ENCODE measurements at regions not wholly inside any gene's neighbourhood (a gene's known extent, or its start where the extent isn't known, plus 50 kb on each side); places are given as distances from the start of the nearest gene placed in this dataset.

DNA sequence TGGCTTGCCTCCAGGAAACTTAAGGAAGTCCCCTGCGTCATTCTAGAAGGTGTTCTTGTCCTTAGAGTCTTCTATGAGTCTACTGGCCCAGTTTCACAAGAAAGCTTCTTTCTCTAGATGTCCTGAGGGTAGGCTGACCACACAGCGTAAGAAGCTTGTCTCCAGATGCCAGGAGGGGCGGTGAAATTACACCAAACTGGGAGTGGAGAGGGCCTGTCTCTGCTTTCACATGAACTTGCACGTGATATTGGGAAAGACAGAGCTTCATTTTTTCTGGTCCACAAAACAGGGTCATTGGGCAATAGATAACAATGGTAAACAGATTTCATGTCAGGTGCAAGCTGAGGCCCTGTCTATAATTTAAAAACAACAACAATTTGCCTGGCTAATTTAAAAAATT is 85.7 kb upstream of the TBX3 start:
- intact Hi-C loops (cut with DNase I): no loop called here
- DNase-seq (ENCODE audit: low spot score): no peak

DNA sequence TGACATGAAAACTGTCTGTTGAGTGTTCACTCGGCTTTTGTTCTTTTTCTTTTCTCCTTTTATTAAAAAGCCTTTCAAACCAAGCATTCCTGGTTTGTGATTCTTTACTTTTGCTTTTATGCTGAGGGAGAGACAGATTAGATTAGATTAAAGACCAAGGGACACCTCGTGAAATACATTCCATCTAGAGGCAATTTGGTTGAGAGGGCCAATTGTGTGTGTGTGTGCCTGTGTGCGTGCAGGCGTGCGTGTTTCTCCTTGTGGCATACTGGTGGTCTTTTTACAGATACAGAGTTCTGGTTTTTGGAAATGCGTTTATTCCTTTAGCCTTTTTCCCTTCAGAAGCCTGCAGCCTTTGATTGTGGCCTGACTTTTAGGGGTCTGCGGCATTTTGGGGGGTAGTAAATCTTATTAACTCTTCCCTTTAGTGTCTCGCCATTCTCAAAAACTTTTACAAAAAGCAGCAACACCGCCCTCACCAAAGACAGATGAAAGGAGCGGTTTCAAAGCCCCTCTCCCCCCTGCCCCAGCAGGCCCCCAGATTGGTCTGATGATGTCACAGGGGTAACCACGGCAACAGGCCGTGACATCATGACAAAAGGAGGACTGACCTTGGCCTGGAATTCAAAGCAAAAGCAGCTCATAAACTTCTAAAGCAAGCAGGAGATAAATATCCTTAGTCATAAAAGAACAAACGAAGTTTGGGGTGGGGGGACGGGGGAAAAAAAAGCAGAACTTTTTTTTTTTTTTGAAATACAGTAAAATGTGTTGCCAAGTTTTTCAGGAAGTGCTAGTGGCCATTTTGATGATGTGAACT is 84.1 kb upstream of the TBX3 start:
- intact Hi-C loops (cut with DNase I): no loop called here
- no peak for DNase-seq (ENCODE audit: low spot score)

DNA sequence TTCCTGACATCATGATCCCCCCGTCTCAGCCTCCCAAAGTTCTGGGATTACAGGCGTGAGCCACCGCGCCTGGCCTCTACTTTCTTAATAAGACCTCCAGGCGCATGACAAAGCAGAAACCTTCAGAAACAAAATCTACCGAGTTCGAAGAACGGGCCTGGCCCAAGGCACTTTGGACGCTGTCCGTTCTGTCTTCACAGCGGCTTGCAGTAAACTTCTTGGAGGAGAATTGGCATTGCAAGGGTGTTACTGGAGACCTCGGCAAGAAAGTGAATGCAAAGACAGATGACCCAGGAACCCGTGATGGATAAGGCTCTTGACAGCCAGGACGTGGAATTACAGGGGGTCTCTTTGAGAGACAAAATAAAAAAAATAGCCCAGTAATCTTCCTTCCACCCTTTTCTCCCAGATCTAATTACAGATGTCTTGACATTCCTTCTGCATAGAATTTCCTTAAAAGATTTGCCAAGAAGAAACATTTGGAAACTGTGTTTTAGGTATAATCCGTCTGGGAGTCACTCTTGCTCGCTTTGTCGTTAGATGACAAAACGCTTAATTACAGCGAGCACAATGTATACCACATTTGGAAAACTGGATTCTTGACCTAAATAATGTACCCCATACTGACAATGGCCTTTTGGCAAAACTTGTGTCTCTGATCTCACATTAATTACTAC is 83.2 kb upstream of the TBX3 start:
- intact Hi-C loops (cut with DNase I): no loop called here
- DNase-seq (ENCODE audit: low spot score): no peak

DNA sequence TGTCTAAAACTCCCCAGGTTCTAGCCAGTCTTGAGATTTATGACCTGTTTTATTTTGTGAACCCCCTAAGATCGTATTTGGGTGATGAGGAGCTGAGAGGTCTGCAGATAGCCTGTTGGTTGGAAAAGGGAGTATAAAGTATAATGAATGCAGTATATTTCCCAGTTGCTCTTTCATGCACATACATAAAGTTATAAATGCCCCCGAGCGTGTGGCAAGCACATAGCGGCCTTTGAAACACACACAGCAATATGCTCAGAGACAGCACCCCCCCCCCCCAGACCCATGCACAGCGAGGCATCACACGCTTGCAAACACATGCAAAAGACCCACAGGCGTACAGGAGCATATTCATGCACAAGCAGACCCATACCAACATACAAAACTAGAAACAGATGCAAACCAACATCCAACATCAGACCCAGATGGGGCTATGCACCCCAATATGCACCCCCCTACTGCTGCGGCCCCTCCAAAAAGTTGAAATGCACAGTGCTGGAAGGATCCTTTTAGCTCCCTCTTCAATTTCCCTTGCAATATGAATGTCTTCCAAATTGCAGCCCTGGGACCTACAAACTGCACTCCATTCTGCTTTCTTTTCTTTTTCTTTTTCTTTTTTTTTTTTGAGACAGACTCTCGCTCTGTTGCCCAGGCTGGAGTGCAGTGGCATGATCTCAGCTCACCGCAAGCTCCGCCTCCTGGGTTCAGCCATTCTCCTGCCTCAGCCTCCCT is 82.2 kb upstream of the TBX3 start:
- intact Hi-C loops (cut with DNase I): no loop called here
- no peak for DNase-seq (ENCODE audit: low spot score)

DNA sequence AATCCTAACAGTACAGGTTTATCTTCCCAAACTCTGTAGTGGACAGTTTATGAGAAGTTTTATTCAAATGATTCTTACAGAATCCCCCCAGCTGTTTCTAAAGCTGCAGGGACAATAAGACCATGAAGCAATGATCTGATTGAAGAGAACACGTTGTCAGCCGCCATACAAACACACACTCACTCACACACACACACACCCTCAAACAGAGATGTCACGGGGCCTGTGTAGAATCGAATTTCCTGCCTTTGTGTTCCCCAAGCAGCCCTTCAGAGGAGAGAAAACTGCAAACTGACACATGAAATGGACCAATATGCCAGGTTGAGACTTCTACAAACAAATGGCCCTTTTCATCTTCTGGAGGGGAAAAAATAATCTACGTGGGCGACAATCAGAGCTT is 80.5 kb upstream of the TBX3 start:
- intact Hi-C loops (cut with DNase I): no loop called here
- DNase-seq (ENCODE audit: low spot score): no peak

DNA sequence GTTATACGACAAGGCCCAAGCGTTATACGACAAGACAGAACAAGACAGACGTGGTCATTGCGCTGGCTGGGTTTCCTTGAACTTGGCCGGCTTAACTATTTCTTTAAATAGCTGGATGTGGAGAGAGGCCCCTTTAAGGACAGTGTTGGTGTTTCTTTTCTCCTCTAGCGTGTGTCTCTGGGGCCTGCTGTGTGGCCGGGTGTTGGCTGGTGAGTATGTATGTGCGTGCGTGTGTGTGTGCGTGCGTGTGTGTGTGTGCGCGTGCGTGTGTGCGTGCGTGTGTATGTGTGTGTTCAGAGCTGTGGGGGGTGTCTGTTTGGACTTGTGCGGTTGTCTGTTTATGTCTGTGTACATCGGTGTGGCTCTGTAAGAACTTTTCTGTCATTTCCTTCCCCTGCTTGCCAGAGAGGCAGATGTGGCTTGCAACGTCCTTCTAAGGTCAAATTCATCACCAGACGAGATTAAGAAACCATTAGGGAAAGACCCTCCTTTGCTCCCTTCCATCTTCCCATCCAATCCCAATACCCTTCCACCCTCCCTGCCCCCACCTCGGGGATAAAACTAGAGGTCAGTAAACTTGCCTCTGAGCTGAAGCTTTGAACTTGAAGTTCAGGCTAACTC is 78.6 kb upstream of the TBX3 start:
- DNase-seq (ENCODE audit: low spot score): no peak
- intact Hi-C loops (cut with DNase I): no loop called here

DNA sequence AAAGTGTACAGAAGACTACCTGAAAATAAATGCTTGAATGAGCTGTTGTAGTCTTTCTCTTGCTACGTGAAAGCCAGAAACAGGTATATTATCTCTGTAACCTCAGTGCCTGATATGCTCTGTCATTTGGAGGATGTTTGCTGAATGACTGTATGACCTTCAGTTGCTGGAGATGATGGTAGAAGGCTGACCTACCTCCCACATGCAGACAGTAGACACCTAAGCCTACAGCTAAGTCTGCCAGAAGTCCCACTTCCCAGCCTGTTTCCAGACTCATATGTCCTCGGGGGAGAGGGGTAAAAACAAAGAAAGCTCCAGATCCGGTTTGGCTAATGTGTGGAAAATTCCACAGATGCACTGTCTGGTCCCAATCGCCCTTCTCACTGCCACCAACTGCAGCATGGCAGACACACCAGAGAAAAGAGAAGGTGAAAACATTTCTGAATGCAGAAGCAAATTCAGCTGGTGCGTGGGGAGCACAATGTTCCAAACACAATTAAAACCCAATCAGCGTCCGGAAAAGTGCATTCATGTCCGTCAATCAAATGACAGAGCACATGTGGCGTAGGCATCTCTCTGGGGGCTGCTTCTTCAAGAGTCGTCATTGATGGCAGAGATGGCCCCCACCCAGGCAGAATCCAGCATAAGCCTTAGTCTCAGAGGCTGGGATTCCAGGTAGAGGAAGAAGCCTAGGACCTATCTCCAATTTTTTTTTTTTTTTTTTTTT is 76.3 kb upstream of the TBX3 start:
- intact Hi-C loops (cut with DNase I): no loop called here
- no peak for DNase-seq (ENCODE audit: low spot score)

DNA sequence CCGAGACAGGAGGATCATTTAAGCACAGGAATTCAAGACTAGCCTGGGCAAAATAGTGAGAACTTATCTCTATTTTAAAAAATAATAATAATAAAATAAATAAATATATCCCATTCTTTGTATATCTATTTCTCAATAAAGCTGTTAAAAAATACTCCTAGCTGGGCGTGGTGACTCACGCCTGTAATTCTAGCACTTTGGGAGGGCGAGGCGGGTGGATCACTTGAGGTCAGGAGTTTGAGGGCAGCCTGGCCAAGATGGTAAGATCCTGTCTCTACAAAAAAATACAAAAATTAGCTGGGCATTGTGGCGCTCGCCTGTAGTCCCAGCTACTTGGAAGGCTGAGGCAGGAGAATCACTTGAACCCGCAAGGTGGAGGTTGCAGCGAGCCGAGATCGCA is 75.7 kb upstream of the TBX3 start:
- intact Hi-C loops (cut with DNase I): no loop called here

DNA sequence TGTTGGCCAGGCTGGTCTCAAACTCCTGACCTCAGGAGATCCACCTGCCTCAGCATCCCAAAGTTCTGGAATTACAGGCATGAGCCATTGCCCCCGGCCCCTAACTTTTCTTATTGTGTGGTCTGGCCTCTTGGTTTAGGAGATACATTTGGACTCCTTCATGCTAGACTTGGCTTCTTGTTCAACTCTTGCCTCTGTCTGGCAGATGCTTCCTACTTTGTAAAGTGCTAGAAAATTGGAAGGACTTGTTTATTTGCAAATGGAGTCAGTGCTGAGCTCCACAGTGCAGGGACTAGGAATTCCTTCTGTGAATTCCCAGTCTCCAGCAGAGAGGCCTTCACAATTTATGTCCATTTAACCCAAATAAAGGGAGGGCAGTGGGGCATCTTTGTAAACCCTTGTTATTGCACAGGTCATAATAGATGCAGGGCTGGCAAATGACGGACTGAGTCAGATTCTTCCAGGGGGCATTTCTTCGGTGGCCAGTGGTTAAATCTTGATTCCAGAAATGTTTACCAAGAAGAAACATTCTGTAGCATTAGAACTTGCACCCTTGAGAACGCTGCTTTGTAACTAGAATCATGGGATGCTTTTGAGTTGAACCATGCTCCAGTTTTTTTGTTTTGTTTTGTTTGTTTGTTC is 73.8 kb upstream of the TBX3 start:
- no peak for DNase-seq (ENCODE audit: low spot score)
- intact Hi-C loops (cut with DNase I): no loop called here

More for the DNA sequence above, 75.7 kb upstream of the TBX3 start:
- DNase-seq (ENCODE audit: low spot score): no peak

DNA sequence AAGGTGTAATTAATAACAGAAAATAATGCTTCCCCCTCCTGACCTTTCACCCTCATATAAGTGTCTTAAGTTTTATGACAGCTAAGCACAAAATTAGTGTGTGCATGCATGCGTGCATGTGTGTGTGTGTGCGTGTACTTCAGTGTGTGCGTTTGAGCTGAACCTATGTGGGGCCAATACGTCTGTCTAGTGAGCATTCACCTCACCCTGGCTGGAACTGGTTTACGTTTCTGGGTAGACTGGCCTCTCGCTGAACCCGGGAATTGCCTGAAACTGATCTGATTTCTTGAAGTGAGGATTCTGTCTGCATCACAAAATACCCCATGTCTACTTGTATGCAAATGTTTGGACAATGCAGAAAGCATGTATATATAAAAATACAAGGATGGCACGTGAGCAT is 68.2 kb upstream of the TBX3 start:
- intact Hi-C loops (cut with DNase I): no loop called here
- DNase-seq (ENCODE audit: low spot score): no peak

DNA sequence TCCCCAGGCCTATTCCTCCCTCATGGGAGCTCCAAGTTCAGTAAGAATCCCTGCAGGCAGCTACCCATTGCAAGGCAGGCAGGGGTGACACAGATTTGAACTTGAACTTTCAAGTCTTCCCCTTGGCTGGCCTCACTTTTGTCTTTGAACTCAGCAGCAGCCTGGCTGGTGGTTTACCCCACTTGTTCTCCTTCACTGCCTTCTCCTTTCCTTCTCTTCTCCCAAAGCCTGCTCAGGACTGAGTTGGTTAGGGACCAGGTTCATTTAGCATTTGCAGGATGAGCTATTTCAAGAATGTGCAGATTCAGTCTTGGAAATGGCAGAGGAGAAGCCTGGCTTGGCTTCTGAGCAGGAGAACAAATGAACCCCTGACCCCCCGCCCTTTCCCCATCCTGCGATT is 67.7 kb upstream of the TBX3 start:
- DNase-seq (ENCODE audit: low spot score): no peak
- intact Hi-C loops (cut with DNase I): no loop called here

DNA sequence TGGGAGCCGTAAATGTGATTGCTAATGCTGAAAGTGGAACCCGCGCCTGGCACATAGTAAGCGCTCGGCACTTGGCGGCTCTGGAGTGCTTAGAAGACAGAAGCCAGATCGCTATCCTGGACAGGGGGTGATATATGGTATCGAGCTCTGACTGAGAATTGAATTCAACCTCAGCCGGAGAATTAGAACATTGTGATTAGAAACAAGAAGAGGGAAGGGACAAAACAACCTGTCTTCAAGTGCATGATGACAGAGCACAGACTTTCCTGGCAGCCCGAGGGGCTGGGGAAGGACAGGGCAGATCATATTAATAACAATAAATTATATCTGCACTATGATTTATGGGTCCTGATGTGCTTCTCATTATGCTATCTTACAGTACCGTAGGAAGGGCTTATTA is 66.9 kb upstream of the TBX3 start:
- intact Hi-C loops (cut with DNase I): no loop called here
- no peak for DNase-seq (ENCODE audit: low spot score)

DNA sequence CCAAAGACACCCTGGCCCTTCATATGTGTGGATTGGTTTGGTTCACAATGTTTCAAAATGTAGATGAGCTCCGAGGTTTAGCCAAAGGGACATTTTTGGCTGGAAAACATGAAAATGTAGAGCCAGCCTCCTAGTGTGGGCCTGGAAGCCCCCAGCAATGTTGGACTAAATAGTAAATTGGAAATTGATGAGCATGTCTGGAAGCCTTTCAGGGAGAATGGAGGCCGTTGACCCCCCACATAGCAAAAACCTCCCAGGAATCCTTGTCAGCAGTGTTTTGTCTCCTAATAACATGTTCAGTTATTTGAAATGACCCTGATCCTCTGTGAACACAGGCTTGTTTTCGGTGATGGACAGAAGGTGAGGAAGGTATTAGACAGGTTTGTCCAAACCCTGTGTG is 65.1 kb upstream of the TBX3 start:
- no peak for DNase-seq (ENCODE audit: low spot score)
- intact Hi-C loops (cut with DNase I): no loop called here

DNA sequence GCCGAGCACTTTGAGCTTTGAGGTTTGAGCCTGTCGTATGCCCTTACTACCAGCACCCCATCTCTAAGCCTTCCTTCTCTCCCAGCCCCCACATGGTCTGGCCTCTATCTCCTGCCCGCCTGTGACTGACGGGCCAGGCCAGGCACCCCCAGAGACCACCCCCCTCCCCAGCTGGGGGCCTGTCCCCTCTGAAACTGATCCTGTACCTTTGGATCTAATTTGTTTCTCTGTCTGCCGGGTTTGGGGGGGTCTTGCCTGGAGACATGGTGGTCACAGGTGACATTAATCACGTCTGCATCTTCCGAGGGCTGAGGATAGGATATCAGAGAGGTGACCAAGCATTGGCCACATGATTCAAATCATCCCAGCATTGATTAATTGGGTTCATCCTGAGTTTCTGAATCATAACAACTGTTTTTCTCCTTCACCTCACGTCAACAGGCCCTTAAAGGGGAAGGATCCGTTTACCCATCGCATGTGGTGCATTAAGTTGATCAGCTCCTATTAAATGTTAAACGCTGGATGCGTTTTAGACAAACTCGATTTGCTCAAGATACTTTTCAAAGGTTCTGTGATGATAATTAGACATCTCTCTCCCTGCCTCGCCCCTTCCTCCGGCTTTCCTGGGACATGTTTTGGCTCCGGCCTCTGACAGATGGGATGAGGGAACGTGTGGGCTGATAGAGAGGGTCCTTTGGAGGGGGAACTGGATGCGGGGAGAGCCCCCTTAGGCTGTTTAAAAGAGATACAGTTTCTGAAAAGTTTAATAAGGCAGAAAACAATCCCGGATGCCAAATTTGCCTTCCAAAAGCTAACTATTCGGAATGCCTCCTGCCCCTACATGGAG is 63.3 kb upstream of the TBX3 start:
- DNase-seq (ENCODE audit: low spot score): no peak
- intact Hi-C loops (cut with DNase I): no loop called here

DNA sequence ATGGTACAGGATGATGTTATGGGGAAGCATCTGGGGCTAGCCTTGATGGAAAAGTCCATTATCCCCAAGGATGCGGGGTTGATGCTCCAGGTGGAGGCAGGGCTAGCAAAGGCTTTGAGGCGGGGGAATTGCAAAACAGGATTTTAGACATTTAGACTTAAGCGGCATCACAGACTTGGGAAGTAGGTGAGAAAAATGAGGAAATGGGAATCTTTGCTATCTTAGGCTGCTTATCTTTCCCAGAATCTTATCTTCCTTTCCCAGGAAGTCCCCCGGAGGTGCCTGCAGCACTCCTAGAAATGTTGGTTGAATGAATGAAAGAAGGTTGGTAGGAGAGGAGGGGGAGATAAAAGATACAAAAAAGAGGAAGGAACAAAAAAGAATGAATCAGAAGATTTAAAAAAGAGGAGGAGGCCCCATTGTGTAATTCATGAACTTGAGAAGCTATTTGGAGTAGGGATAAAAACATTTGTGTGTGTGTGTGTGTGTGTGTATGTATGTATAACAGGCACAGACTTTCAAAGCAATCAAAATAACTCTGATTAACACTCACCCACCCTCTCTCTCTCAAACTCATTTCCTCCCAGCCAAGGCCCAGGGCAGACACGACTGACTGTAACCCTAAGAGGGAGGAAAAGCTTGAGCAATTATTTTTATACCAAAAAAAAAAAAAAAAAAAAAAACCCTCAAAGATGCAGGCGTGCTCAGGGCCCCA is 62.5 kb upstream of the TBX3 start:
- DNase-seq (ENCODE audit: low spot score): no peak
- intact Hi-C loops (cut with DNase I): no loop called here

DNA sequence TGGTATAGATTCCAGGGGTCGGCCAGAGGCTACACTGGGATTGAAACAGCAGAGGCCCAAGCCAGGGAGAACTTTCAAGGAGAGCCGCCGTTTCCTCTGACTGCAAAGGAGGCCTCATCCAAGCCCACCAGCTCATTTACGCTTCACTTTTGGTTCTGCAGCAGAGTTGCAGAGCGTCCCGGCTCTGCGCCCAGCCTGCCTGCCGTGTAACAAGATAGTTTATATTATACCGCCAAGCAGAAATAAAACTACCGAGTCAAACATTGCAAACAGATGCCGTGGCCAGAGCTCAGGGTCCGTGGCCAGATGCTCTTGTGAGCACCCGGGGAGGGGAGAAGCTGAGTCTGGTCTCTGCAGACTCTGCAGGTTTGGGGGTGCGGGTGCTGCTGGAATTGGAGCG is 60.7 kb upstream of the TBX3 start:
- intact Hi-C loops (cut with DNase I): no loop called here
- DNase-seq (ENCODE audit: low spot score): no peak

DNA sequence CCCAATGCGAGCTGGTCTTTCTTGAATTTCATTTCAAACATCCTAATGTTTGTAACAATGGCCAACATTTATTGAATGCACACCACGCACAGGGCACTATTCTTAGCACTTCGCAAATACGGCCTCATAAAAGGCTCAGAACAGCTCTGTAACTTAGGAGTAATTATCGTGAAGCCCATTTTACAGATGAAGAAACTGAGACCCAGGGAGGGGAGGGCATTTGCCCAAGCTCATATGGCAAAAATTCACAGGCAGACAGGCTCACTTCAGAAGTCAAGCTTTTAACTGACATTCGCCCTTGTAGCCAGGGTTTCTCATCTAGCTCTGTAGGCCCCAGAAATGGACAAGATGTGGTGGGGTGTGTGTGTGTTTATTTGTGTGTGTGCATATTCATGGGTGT is 60.3 kb upstream of the TBX3 start:
- no peak for DNase-seq (ENCODE audit: low spot score)
- intact Hi-C loops (cut with DNase I): no loop called here

DNA sequence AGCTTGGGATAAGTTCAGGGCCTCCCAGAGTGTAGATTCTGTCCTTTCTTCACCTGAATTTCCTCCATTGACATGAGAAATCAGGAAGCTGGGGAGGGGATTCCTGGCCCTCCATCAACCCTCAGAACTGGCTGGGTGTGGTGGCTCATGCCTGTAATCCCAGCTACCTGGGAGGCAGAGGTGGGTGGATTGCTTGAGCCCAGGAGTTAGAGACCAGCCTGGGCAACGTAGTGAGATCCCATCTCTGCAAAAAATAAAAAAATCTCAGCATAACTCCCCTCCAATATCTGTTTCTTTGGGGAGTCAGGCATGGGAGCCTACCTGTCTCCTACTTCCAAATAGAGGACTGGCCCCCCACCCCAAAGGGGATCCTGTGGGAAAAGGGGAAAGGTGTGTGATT is 59.8 kb upstream of the TBX3 start:
- intact Hi-C loops (cut with DNase I): no loop called here

More for the DNA sequence above, 59.8 kb upstream of the TBX3 start:
- DNase-seq (ENCODE audit: low spot score): no peak
